Left renal cortex interstitium (tissue), 4 donors: ENCODE measurements at regions not wholly inside any gene's neighbourhood (a gene's known extent, or its start where the extent isn't known, plus 50 kb on each side); places are given as distances from the start of the nearest gene placed in this dataset.

Source experiments
- DNase-seq, 4 donors: peaks; one replicate each; pipeline ENCODE4 v3.0.0-alpha.2; 2013; ENCODE audit warnings: low read depth in 4 of 4, low spot score in 2 of 4, missing footprints in 1 of 4

DNA sequence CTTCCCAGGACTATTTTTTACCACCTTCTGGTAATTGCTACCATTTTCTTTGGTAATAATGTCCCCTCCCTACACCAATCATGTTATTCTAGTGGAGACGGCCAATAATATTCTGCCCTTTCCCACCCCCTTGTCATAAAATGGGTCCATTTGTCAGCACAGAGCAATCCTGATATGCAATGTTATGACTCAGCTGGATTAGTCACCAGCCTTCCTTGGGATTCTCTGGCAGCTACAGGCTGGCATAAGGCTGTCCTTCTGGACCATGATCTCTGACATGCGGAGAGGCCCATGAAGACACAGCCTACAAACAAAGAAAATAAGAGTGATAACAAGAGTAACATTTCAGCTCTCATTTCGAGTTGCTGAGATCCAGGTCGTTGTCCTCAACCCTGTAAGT is 222.0 kb upstream of the CPNE8 start:
- DNase-seq, result no peak

DNA sequence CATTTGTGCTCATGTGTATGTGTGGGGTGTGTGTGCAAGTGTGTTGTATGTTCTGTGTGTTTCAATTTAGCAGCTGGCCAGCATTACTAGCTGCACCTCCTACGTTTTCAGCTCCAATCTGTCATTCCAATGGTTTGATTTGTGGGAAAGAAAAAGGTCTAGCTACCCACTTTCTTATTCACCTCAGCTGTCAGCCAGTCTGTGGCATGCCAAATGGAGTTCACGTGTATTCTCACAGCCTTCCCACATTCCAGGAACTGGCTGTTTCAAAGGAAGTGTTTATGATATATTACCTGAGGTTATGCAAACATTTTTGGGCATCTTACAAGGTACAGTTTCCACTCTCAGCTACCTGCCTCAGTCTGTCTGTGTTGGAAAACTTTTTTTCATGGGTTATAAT is 220.2 kb upstream of the CPNE8 start:
- no peak for DNase-seq

DNA sequence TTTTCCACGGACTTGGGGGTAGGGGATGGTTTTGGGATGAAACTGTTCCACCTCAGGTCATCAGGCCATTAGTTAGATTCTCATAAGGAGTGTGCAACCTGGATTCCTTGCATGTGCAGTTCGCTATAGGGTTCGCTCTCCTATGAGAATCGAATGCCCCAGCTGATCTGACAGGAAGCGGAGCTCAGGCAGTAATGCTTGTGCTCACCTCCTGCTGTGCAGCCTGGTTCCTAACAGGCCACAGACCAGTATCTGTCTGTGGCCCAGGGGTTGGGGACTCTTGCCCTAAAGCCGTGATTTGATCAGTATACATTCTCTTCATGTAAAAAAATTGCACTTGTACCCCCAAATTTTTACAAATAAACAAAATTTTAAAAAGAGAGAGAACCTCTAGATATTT is 219.4 kb upstream of the CPNE8 start:
- no peak for DNase-seq

DNA sequence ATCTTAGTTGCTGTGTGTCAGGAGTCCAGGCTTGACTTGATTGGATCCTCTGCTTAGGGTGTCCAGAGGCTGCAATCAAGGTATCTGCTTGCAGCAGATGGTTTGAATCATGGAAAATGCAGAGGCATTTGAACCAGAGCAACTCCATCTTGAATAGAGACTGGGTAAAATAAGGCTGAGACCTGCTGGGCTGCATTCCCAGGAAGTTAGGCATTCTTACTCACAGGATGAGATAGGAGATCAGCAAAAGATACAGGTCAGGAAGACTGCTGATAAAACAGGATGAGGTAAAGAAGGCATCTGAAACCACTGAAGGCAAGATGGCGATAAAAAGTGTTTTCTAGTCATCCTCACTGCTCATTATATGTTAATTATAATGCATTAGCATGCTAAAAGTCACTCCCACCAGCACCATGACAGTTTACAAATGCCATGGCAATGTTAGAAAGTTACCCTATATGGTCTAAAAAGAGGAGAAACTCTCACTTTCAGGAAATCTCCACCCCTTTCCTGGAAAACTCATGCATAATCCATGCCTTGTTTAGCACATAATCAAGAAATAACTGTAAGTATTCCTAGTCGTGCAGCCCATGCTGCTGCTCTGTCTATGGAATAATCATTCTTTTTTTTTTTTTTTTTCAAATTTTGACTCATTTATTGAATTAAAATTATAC is 218.3 kb upstream of the CPNE8 start:
- no peak for DNase-seq

DNA sequence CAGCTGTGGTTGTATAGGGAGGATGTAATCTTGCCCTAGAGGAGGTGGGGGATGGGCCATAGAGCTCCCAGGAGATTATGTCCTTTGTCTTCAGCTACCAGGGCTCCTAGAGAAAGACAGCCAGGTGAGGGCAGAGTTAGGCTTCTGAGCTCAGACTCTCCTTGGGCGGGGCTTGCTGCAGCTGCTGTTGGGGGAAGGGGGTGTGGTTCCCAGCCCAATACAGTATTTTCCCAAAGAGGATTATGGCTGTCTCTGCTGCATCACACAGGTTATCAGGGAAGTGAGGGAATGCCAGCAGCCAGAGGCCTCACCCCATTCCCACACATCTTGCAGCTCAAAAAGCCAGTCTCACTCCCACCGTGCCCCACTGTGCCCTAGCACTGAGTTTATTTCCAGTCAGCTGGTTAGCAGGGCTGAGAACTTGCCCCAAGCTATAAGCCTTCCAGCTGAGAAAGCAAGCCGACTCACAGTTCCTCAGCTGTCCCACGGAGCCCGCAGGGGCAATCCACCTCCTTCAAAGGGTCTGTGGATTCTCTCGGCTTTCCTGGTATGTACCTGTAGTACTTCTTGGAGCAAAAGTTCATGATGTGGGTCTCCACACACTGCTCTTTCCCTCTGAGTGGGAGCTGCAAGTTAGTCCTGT is 217.3 kb upstream of the CPNE8 start:
- no peak for DNase-seq

DNA sequence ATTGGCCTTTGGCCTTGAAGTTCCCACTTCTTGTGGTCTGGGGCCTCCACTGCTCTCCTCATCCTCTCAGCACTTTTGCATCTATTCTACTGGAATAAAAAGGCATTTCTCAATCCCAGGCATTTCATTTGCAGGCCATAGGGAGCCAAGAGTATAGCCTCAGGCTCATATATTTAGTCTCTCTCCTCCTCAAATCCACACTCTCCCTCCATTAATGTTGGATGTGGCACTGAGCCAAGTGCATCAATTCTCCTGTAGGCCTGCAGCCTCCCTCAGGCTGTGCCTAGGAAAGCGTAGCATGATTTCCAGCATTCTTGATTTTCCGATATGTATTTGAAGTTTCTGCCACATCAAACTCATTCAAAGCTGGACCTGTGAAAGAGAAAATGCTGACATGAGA is 211.5 kb upstream of the CPNE8 start:
- no peak for DNase-seq

DNA sequence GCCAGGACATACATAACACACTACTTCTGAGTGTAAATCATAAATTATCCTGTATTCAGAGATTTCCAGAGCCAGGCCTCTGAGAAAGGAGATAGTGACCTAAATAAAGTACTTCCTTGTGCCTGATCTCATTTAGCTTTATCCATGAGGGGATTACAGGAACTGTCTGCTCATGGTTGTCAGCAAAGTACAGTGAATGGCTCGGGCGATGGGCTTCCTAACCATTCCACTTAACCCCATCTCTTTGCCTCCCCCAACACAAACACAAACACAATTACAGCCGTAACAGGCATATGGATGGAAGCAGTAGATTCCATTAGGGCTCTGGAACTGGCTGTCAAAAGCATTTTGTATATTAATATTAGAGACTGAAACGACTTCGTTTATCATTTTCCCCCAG is 206.7 kb upstream of the CPNE8 start:
- no peak for DNase-seq

DNA sequence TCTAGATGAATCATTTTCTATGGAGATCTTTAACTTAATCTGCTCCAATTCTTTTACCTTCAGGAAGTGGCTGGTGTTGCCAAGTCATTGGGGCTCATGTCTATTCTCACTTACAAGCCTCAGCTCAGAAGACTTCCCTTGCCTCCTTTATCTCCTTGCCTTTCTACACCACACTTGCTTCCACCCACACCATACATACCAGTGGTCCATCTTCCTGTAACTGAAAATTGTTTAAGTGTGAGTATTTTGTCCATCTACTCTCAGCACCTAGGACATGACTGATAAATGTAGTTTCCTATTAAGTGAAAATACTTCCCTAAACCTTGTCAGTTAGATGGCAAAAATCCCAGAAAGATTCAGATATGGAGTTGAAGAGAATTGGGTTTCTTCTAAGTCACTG is 199.7 kb upstream of the CPNE8 start:
- DNase-seq, result no peak

DNA sequence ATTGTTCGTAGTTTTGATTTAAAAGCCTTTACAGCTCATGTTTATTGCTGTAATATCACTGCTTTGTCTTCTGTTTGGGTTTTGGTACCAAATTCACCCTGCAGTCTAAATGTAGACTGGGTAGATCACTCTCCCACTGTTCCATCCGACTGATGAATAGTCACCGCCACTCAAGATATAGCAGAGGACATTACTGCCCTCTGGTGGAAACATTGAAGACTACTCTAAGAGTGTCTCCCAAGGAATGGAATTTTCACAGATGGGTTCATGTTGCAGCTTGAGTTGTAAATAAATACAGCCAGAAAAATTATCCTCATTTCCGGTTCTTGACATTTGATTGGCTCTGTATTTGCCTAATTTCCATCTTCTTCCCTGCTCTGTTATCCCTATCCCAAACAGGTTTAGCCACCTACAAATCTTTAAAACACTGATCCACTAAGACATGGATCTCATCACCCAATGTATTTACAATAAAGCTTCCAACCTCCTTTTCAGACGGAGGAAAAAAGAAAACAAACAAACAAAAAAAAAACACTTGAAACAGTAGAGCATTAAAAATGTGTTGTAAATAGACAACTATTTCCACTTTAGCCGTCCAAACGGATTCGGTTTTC is 198.3 kb upstream of the CPNE8 start:
- peak; percentile 11 to 53 (median 30) for DNase-seq

DNA sequence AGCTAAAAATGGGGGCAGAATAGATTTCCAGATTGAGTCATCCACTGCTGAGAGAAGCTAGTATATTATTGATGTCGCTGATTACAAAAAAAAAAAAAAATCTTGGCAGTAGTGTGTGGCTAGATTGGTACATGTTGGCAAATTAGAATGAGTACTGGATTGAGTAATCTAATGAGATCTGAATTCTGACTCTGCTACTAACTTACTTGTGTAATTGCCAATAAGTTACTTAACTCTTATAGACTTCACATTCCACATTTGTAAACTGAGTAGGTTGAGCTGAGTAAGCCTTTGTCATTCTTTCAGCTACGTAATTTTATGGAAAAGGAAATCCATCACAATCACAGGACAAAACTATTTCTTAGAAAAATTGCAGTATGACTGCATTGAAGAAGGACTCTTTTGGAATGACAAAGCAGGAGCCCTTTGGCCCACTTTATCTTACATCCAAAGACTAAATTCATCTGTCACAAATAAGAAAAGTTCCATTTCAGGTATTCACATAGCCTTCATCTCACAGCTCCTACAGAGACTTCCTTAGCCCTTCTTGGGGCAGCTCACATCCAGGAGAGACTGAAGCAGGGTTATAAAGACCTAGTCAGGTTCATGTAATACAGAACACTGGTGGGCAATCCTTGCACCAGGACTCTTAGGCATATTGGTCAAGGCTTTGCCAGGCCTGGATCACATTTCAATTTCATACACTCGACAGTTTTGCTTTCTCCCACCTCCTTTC is 197.3 kb upstream of the CPNE8 start:
- DNase-seq, result no peak

DNA sequence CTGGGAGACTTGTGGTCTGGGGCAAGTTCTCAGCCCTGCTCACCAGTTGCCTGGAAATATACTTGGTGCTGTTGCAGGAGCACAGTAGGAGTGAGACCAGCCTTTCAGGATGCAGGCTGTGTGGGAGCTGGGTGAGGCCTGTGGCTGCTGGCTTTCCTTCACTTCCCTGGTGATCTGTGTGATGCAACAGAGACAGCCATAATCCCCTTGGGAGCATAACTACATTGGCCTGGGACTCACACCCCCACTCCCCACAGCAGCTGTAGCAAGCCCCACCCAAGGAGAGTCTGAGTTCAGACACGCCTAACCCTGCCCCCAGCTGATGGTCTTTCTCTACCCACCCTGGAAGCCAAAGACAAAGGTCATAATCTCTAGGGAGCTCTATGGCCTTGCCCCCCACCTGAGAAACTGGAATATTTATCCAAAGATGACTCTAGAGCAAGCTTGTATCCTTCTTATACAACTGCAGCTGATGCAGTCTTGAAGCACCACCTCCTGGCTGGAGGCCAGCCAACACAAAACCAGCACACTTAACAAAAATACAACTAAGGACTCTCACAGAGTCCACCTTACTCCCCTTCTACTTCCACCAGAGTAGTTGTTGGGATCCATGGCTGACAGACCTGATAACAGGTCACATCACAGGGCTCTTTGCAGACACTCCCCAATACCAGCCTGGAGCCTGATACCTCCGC is 190.4 kb upstream of the CPNE8 start:
- DNase-seq, result no peak

DNA sequence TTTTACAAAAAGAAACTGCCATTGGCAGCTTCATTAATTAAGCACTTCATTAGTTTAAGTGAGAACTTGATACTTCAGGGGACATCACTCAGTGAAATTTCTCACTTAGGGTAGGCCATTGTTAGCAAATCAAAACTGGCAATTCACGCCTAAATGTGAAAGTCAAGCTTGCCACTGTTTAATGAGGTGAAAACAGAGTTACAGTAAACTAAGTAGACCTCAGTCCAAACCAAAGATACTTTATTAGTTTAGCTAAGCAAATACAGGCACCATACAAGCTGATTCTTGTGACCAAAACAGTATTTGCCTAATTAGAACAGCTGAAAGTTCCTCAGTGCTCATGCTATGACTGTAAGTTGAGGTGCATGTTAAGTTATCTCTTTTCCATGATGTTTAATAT is 176.5 kb upstream of the CPNE8 start:
- DNase-seq, result no peak

DNA sequence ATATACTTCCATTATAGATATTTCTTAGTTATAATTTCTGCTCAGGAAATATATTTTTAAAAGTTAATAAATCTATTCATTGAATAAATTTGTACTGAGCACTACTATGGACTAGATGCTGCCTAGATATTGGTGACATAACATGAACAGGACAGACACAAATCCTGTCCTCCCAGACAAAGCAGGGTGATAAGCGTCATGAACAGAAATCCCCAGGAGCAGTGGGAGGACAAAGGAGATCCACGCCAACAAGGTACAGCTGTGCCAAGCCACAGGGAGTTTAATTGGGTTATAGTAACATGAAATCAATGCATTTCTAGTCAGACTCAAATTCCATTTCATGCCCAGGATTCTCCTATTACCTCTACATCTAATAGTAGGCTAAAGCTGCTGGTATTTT is 171.8 kb upstream of the CPNE8 start:
- DNase-seq, result no peak

DNA sequence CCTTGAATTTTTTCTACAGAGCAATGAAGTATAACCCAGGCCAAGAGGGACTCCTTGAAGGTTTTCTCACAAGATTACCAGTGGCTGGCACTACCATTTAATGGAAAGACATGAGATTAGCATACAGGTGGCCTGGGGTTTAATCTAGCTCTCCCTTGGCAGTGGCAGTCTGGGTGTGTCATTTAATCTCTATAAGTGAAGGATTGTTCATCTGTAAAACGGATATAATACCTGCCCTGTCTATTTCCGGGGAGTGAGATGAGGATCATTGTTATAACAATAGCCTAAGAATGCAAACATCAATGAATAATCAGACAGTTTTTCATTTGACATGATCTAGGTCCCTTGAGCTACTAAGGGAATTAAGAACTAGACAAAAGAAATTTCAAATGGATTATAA is 168.7 kb upstream of the CPNE8 start:
- no peak for DNase-seq

DNA sequence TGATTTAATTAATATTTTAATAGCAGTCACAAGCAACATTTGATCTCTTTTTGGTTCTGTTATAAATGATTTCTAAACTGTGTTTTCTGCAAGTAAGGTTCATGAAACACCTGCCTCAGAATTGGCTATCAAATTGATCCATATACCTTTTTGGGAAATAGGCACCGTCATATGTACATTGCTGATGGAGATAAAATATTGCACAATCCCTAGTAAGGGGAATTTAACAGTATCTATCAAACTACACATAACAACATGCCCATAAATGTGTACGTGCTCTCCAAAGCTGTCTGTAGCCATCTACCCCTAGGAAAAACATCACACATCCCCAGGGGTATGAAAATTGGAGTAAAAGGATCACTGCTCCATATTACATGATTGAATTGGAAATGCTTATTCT is 167.3 kb upstream of the CPNE8 start:
- DNase-seq, result no peak

DNA sequence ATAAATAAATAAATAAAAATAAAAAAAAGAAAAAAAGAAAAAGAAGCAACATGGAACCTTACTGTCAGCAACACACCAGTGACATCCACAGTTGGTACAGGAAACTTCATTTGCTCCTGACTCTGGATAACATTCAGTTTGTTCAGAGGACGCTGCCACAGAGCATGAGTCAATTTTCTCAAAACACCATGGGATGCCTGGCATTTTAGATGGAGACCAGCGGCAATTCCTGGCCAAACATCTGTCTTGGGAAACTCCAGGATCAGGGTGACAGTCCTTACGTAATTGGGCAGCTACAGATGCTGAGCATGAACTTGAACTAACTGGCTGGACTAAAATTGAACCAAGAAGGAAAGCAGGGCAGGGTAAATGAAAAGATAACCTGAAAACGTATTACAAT is 166.2 kb upstream of the CPNE8 start:
- no peak for DNase-seq

DNA sequence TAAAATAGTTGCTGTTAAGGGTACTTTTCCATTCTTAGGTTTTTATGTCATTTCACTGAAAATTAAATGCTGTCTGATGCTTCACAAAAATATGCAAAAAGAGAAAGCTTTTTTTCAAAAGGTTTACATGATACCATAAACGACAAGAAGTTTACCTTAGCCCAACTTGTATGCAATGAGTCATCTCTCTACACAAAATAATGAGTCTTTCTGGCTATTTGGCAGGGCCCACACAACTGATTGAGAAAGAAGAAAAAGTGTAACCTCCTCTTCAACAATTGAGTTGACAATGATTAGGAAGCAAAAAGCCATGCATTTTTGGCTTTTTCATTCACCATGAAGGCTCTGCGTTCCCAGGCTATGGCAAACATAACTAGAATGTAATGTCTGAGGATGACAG is 165.4 kb upstream of the CPNE8 start:
- DNase-seq, result no peak

DNA sequence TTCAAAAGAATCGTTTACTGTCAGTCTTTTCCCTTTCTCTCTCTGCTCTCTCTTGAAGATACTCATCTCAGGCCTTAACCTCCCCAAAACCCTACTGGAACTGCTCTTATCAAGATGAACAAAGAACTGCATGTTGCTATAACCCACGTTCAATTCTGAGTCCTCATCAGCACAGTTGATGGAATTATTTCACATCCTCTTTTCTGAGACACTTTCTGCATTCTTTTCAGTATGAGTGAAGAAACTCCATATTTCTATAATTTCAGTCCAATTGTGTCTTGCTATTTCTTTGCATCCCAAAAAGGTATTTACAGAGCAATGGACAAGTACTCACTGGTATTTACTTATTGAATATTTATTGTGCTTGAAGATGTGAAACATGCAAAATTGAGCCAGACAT is 160.1 kb upstream of the CPNE8 start:
- DNase-seq, result no peak

DNA sequence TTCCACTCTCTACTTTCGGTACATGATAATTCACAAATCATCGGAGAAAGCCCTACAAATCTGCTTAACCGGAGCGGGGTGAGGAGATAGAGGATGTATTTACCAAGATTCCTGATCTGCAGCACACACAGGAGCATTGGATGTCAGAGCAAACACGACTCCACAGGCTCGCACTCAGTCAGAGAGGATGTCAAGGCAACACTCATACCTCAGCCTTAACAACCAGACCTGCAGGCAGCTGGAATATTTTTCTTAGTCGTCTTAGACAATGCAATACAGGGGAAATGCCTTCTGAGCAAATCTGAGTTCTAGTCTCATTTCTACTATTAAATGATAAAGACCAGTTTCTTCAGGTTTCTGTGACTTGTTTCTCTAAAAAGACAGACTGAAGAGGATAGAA is 159.3 kb upstream of the CPNE8 start:
- DNase-seq, result no peak

DNA sequence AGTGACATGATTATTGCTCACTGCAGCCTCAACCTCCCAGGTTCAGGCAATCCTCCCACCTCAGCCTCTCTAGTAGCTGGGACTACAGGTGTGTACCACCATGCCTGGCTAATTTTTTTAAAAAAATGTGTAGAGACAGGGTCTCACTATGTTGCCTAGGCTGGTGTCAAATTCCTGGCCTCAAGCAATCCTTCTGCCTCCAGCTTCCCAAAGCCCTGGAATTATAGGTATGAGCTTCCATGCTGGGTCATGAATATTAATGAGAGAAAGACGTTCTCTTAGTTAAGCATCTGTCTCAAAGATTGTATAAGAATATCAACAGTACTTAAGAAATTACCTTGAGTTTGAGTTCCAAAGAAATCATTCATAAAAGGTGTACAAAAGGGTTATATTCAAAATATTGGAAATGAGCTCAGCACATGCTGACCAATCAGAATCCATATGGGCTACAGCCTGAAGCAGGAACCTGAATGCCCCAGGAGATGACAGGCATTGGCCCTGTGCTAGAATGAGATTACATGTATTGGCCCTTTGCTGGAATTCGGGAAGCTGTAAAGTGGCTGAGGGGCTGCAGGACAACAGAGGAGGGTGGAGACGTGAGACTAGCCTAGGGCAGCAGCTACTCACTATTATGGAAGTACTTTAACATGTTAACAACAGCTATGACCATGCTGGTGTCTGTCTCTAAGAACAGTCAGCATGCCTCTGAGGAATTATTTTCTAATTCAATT is 157.0 kb upstream of the CPNE8 start:
- DNase-seq, result no peak
